Right lobe of liver (tissue), 4 donors: ENCODE measurements at regions not wholly inside any gene's neighbourhood (a gene's known extent, or its start where the extent isn't known, plus 50 kb on each side); places are given as distances from the start of the nearest gene placed in this dataset.

Experiments used
- POLR2A ChIP-seq: fragments of 450-650 bp; IDR thresholded peaks from one replicate; pipeline ENCODE4 v1.6.1; 2017; ENCODE audit warnings: antibody characterized with exemption, mild to moderate bottlenecking
- TF ChIP-seq, protein P1 (sequence below), 4 donors: fragments of 200-600 bp in 3 of 4; fragments of 450-650 bp in 1 of 4; IDR thresholded peaks; one replicate each; pipeline versions ENCODE4 v1.5.1 to v1.8.0; 2016 to 2022; ENCODE audit warnings: antibody characterized with exemption in 4 of 4, mild to moderate bottlenecking in 2 of 4
- donor health status: DM: no; HTN: no; CAD: no.
- donor health status: DM: no; HTN: no; CAD: no.
- donor health status: DM: no; HTN: yes; CAD: no.

DNA sequence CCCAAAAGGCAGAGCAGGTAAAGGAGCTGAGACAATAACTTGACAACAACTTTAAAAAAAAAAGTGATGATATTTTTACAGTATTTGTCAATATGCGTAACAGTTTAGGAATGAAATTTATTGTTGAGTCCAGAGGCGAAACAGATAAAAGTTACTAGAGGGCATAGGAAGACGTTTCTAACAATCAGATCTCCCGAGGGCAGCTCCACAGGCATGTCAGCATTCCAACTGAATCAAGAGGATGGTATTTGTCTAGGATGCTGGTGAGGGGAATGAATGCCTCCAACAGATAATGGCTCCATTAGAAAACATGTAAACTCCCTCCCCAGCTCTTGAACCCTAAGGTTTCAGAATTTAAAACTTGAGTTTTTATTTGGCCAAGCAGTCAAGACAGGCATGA is 733.9 kb upstream of the SORCS1 start:
- TF ChIP-seq, protein P1, sequence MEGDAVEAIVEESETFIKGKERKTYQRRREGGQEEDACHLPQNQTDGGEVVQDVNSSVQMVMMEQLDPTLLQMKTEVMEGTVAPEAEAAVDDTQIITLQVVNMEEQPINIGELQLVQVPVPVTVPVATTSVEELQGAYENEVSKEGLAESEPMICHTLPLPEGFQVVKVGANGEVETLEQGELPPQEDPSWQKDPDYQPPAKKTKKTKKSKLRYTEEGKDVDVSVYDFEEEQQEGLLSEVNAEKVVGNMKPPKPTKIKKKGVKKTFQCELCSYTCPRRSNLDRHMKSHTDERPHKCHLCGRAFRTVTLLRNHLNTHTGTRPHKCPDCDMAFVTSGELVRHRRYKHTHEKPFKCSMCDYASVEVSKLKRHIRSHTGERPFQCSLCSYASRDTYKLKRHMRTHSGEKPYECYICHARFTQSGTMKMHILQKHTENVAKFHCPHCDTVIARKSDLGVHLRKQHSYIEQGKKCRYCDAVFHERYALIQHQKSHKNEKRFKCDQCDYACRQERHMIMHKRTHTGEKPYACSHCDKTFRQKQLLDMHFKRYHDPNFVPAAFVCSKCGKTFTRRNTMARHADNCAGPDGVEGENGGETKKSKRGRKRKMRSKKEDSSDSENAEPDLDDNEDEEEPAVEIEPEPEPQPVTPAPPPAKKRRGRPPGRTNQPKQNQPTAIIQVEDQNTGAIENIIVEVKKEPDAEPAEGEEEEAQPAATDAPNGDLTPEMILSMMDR (IDR thresholded peaks at IDR 0.05): no peak
- no peak for TF ChIP-seq POLR2A
